ENCODE measurements at regions not wholly inside any gene's neighbourhood (a gene's known extent, or its start where the extent isn't known, plus 50 kb on each side); places are given as distances from the start of the nearest gene placed in this dataset.

DNA sequence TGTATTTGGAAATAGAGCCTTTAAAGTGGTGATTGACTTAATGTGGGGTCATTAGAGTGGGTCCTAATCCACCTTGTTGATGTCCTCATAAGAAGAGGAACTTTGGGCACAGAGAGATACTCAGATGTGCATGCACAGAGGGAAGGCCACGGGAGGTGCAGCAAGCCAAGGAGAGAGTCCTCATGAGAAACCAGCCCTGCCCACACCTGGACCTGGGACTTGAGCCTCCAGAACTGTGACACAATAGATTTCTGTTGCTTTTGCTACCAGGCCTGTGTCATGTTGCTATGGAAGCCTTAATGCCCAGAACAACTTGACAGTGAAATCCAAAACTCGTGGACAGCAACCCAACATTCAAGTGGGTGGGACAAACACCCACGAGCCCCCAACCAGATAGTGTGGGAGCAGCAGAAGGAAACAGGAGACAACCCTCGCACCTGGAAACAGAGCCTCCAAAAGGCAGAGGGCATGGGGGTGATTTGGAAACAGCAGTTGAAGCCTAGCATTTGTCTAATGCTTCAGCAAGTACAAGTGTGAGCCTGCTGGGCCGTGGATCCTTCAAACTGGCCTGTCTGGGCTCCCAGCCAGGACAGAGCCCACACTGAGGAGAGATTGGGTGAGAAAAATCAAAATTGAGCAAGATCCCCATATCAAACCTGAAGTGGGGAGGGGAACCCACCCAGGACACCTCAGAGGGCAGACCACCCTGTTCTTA, 201.0 kb upstream of the CST7 start:
- no peak for TF ChIP-seq EZH2phosphoT487 (IDR thresholded peaks at IDR 0.05; ENCODE audit: low read length)
- TF ChIP-seq, protein P1, sequence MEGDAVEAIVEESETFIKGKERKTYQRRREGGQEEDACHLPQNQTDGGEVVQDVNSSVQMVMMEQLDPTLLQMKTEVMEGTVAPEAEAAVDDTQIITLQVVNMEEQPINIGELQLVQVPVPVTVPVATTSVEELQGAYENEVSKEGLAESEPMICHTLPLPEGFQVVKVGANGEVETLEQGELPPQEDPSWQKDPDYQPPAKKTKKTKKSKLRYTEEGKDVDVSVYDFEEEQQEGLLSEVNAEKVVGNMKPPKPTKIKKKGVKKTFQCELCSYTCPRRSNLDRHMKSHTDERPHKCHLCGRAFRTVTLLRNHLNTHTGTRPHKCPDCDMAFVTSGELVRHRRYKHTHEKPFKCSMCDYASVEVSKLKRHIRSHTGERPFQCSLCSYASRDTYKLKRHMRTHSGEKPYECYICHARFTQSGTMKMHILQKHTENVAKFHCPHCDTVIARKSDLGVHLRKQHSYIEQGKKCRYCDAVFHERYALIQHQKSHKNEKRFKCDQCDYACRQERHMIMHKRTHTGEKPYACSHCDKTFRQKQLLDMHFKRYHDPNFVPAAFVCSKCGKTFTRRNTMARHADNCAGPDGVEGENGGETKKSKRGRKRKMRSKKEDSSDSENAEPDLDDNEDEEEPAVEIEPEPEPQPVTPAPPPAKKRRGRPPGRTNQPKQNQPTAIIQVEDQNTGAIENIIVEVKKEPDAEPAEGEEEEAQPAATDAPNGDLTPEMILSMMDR (IDR thresholded peaks at IDR 0.05; ENCODE audit: low read length) = no peak
